ACHN (cell line): ENCODE measurements at regions not wholly inside any gene's neighbourhood (a gene's known extent, or its start where the extent isn't known, plus 50 kb on each side); places are given as distances from the start of the nearest gene placed in this dataset.

Experiments used
- DNase-seq: peaks from one replicate; pipeline ENCODE4 v3.0.0-alpha.2; 2015
- in situ Hi-C: cut with HindIII; loops from 2 replicates; pipeline ENCODE4 v1.10.0; 2017; ENCODE audit warnings: low sequenced_read_pairs, low pct_ligation_motif_present, low pct_unique_long_range_greater_than_20kb

DNA sequence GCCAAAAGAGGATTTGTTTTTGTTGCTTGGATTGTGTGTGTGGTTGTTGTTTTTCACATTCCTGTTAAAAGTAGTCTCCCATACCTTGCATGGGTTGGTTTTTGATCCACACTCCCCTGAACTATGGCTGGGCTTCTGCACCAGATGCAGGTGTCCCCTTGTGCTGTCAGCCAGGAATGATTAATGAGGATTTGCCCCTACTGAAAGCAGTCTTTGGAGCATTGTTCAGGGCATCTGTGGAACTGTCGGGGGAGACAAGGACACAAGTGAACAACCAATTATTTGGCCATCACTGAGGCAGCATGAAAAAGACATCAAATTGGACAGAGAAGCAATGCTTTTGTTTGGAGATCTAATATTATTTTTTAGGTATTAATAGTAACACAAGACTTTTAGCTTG, 373.2 kb upstream of the MMS22L start:
- DNase-seq: no peak
- in situ Hi-C loops: no loop called here

DNA sequence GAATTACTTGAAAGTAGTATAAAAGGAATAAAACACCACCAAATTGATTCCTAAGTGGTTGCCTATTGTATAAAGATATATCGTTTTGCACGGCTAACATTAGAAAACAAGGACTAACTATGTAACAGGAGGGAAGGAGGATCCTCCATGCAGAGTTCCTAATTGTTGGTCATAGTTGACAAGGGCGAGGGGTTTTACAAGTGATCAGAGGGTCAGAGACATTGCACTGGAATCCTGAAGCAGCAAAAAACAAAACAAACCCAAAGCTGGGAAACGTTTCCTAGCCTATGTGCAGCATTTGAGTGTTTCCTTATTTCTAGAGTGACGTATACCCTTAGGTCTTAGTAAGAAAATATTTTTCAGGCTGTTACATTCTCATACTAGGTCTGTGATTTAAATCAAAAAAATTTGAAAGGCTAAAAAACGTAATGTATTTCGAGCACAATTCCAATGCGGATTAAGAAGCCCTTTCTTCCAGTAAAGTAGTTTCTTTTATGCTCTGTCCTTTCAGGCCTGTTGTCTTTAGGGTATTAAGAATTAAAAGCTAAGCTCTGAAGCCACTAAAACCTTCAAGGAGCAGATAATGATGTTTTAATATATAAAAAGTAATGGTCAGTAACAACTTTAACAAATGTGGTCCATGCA, 373.8 kb upstream of the MMS22L start:
- no peak for DNase-seq
- in situ Hi-C loops: no loop called here

DNA sequence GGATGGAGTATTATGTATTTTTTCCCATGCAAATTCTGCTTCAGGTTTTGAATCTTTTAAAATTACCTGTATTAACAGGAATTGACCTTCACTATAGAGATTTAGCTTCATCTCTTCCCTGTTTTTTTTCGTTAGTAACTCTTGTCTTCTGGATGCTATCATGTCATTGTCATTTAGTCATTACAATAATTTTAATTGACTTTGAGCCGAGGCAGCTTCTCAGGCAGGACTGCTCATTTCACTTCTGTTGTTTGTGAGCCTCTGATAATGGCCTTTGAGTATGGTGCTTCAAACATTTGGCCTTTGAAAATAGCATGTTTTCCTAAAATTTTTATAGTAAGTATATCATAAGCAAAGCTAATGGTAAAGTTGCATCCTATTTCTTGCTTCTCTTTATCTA, 375.1 kb upstream of the MMS22L start:
- DNase-seq: no peak
- in situ Hi-C loops: no loop called here

DNA sequence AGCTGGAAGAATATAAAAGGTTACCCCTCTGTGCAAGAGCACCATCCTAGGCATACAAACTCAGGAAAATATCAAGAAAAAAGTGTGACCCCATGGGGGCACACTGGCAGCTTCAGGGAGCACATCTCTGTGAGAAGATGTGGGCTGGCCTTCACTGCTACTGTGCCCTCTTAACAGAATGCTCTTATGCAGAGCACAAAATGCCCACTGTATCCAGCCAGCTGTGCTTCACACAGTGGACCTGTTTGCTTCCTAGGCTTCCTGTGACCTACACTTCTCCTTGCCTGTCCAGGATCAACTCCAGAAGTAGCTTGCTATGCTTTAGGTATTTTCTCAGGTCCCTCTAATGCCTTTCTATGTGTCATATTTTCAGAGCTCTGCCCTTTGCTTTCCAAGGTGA, 380.2 kb upstream of the MMS22L start:
- in situ Hi-C loops: no loop called here
- no peak for DNase-seq

DNA sequence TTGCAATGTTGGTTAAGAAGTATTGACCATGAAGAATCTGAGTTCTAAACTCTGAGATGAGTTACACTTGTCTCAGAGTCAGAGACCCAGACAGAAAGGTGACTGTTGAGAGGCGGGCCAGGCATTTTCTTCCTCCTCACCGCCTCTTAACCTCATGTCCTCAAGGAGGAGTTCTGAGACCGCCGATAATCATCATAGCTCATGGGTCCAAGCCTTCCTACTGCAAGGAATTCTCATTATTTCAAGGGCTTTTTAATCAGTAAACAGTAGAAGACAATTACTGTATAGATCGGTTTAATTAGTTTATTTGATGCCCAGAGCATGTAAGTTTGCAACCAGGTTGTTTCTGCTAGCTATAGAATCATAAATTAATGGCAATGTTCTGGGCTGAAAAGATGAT, 382.4 kb upstream of the MMS22L start:
- in situ Hi-C loops: no loop called here
- no peak for DNase-seq

DNA sequence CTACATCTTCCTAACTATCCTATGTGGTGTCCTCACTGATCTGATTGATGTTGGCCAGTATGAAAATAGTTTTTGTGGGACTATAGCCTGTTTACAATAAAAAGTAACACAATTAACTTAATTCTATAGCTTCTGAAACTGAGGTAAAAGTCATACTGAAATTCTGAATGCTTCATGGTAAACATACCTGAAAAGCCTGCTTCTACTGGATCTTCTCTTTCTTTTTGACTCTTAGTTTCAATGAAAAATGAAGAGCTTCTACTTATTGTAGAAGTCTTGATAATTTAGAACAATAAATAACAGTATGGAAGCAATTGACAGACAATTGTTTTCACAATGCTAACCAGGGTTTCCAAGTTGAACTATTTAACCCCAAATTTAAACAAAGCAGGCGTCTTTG, 383.9 kb upstream of the MMS22L start:
- no peak for DNase-seq
- in situ Hi-C loops: no loop called here

DNA sequence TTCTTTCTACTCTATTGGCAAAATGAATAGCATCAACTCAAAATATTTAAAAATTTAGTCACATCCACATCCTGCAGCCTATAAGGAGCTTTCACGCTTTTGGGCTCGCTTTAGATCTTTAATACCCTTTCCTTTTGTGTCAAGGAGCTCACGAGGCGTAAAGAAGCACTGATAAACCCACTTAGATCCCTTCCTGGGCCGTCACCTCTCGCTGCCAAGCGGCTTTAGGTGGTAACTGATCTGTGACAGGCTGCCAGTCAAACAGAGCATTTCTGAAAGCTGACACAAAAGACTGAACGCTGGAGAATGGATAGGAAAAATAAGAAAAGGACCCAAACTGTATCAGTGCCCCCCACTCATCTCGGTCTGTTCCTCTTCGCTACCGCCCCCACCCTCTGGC, 385.7 kb upstream of the MMS22L start:
- in situ Hi-C loops: no loop called here
- DNase-seq: no peak

DNA sequence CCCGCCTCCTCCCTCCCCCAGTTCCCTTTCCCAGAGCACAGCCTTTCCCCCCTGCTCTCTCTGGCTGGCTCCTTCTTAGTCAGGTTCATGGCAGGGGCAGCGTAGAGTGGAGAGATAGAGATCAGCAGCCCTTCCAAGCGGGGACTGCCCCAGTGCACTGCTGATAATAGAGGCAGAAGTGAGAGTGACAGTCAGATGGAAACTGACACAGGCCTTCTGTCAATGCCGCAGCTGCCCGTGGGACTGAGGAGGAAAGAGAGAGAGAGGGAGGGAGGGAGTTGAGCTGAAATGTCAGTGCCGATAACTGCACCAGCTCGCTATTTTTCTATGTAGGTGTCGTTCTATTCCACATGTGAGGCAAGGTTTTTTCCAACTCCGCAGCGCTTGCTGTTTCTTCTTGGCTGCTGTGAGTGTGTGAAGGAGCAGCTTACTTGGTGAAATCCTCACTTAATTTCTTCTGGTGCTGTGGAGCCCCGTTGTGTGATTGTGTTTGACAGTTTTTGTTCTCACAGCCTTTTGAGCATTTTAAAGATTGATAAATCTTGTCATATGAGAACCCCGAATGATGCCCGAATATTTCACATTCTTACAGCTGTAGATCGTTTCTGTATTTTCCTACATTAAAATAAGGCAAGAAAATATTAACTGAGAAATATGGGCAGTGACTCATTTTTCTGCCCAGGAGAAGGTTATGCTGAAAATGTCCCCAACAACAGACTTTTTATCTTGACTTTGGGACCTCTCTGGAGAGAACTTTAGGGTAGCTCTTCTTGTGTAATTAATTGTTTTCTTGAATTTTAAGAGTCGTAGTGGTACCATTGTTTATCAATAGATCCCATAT, 386.4 kb upstream of the MMS22L start:
- peak; percentile 8 for DNase-seq
- in situ Hi-C loops: no loop called here

DNA sequence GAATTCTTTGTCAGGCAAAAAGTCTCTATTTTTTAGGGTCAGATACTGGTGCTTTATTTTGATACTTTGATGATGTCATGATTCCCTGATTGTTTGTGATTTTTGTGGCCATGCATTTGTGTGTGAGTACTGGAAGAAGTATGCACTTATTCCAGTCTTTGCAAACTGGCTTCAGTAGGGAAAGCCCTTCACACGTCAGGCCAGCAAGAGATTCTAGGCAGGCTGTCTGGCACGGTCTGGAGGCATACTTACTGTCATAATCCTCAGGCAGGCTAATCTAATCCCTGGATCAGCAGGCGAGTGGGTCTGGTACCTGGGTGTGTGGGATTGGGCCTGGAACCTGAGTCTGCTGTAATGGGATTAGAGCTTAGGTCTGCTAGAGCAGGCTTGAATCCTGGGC, 391.8 kb upstream of the MMS22L start:
- in situ Hi-C loops: no loop called here
- DNase-seq: no peak

DNA sequence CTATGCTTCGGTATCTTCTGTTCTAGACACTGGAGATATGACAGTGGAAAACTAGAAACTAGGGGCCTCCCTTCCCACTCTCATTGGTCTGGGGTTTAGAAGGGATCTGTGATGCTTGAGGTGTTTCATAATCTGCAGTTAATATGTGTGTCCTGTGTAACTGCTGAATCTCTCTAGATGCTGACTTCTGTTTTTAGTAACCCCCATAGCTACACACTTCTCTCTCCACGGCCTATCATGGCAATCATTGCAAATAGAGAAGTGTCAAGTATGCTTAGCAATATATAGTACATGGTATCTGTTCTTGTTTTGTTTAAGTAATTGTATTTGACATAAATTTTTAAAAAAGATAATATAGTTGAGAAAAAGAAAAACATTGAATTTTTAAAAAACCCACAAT, 394.6 kb upstream of the MMS22L start:
- DNase-seq: no peak
- in situ Hi-C loops: no loop called here

DNA sequence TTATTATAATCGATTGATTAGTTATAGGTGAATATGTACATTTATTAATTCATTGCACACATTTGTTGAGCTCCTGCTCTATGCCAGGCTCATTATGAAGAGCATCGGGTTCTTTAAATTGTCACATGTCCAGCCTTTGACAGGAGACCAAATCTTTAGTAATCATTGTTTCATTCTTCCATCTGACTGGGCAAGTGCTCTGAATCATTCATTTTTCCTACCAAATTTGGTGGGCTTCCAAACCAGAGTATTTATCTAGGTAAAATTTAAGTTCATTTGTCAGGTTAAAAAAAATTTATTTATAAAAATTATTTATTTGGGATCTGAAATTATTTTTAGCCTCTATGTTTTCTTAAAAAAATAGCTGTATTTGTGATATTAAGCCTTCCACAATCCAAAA, 404.9 kb upstream of the MMS22L start:
- in situ Hi-C loops: no loop called here
- no peak for DNase-seq

DNA sequence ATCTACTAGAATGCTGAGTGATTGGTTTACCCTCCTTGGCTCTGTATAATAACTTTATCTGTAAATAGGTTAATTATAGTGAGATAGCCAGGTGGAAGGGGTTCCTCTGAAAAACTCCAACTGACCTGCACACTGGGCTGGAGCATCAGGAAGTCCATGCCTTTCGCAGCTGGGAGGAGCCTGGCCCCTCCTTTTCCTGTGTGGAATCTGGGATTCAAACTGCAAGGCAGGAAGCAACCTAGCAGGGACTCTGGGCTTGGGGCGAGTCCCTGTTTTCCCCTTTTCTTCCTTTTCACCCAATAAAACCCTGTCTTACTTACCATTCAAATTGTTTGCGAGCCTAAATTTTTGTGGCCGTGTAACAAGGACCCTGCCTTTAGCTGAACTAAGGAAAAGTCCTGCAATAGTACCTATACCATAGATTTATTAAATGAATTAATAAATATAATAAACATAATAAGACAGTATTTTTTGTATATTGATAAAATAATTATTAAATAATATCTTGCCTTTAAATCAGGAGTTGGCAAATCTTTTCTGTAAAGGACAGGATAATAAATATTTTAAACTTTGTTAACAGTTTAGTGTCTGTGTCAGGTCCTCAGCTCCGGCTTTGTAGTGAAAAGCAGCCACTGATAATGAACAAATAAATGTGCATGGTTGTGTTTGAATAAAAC, 406.2 kb upstream of the MMS22L start:
- DNase-seq: no peak
- in situ Hi-C loops: no loop called here

DNA sequence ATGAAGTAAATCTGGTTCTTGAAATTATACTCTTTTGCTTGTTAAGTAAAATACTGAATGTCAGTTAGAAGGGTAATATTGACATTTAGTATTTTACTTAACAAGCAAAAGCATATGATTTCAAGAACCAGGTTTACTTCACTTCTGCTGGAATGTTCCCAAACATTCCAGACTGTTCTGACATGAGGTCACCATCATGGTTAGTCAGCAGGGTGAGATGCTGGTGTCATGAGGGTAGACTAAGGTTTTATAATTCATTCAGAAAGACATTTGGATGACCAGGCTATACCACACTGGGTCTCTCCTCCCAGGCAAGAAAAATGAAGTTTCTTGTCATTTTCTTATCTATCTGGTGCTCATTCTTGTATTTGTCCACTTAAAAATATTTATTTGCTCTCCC, 414.4 kb upstream of the MMS22L start:
- DNase-seq: peak; percentile 25
- in situ Hi-C loops: no loop called here

DNA sequence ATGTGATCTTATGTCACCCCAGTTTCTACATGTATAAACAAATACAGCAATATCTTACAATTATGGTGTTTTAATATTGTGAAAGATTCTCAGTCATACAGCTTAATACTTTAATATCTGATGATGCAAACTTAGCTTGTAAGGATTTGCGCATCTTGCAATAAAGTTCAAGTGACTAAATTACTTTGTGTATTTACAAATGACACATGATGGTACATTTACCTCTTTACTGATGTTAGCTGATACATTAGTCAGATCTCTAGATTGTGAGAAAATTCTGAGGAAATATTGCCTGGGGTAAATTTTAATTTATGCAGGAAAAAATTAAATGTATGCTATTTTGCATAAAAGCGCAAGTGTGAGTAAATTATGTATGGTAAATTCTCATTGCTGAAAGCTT, 418.8 kb upstream of the MMS22L start:
- in situ Hi-C loops: no loop called here
- DNase-seq: no peak

DNA sequence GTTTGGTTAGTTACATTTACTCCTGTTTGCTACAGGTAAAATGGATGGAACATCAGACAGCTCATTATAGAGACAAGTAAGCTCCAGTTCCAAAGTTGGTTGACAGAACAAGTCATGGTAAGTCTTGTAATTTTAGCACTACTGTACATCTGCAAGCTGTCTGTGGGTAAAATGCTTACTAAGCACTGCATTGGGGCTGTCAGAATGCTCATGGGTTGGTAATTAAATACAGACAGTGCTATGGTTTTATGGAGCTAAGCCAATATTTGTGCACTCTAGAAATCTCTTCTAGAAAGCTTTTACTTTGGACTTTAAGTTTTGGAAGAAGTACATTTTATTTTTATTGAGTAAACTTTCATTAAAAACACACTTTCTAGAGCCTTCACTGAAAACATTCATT, 419.2 kb upstream of the MMS22L start:
- DNase-seq: no peak
- in situ Hi-C loops: no loop called here

DNA sequence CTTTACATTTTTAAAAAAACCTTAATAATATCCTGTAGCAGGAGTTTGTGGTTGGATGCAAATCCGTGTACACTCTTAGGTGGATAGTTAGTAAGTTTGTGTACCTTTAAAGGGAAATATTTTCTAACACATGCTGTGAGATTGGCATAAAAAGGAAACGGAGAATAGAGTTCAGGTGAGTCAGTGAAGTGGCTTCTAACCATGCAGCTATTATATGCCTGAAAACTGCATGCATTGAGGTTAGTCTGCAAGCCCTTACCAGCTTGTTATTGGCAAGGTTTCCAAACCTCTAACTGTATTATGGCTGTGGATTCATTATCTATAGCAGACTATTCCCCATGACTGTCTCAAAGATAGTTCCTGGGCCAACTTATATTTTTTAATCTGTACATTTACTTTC, 420.6 kb upstream of the MMS22L start:
- DNase-seq: no peak

DNA sequence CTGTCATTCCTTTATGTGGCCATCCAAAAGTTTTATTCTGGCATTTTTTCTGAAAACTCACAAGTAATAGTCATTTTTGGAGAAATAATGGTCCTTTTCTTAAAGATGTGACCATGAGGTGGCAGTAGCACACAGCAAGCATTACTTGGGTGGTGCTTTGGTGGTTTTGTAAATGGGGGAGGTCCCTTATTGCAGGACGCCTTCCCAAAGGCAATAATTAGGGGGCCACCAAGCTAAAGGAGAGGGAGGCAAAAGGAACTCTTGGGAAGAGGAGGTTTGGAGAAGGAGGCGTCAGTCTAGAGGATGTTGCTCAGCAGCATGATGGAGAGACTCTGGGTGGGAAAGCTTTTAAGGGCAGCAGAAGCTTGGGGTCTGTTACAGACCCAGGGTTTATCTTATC, 422.6 kb upstream of the MMS22L start:
- peak; percentile 7 for DNase-seq
- in situ Hi-C loops: no loop called here

More for the DNA sequence above, 420.6 kb upstream of the MMS22L start:
- in situ Hi-C loops: no loop called here

DNA sequence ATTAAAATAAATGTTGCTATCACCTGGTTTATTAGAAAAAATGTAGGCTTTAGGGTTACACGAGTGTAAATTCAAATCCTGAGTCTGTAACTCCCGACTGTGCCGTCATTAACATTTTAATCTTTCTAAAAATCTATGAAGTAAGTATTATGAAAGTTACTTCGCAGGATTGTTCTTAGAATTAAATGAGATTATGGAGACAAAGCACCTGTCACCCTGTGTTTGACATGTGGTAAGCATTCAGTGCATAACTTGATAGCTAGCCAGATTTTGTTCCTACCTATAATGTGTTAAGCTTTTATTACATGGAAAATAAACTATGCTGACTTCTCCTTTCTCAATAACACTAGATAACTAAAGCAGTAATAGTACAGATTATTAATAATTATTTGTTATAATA, 429.7 kb upstream of the MMS22L start:
- DNase-seq: no peak
- in situ Hi-C loops: no loop called here

DNA sequence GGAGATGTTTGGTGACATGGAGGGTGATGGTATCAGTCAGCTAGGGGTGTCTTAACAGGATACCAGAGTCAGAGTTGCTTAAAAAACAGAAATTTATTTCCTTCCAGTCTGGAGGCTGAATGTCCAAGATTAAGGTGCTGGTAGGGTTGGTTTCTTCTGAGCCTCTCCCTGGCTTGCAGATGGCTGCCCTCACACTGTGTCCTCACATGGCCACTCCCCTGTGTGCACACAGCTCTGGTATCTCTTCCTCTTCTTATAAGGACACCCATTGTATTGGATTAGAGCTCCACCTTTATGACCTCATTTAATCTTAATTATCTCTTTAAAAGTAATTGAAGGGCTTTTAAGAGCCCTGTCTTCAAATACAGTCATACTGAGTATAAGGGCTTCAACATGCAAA, 431.8 kb upstream of the MMS22L start:
- in situ Hi-C loops: no loop called here
- no peak for DNase-seq

DNA sequence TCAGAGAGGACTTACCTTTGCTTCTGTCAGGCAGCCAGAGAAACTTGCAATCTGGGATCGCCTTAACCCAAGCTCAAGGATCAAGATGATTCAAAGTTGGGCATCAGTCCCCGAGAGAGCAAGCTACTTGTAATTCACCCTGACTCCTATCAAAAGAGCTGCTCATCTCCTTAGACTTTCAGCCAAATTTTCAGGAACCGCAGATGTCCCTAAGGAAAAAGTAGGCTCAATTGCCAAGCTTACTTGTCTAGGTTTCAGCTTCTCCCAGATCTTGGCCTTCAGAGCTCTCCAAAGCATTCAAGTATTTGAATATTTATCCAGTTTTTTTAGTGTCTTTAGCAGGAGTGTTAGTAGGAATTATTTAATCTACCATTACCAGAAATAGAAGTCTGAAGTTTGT, 434.1 kb upstream of the MMS22L start:
- DNase-seq: no peak
- in situ Hi-C loops: no loop called here
